A549 (cell line): ENCODE measurements at regions not wholly inside any gene's neighbourhood (a gene's known extent, or its start where the extent isn't known, plus 50 kb on each side); places are given as distances from the start of the nearest gene placed in this dataset.

Experiments
- ATAC-seq, 2 experiments: fragments of 200-7000 bp in 1 of 2; fragments of >200 bp in 1 of 2; cut with Nextera tagmentation in 1 of 2; cut with Tn5 transposase in 1 of 2; 3 replicates each; pipeline versions ENCODE4 v1.8.0 to v1.9.1; 2018 to 2020; ENCODE audit warnings: mild to moderate bottlenecking in 1 of 2, moderate library complexity in 1 of 2
- CTCF ChIA-PET: fragments of 300-600 bp; sonication (Branson Sonifier 250); formaldehyde crosslinking; extraction: SDS; loops from one replicate; lab custom pipeline; 2021; ENCODE audit warnings: antibody characterized with exemption, inconsistent platforms; lab: Yijun Ruan, JAX
- POLR2A ChIA-PET: fragments of 350-600 bp; formaldehyde crosslinking; extraction: SDS; loops from one replicate; lab custom pipeline; 2021; ENCODE audit warnings: antibody characterized with exemption, inconsistent platforms; lab: Yijun Ruan, JAX
- DNase-seq, 2 experiments: peaks; one replicate each; pipeline versions ENCODE4 v3.0.0 to v3.0.0-alpha.2; 2011 to 2016; ENCODE audit warnings: low read depth in 1 of 2, low spot score in 1 of 2
- FAIRE-seq: peaks from 2 replicates; lab custom pipeline; 2011; peaks lifted over from hg19 to GRCh38; lab: Jason Lieb, UNC
- H3K27ac ChIP-seq, 2 experiments: fragments of >200 bp; sonication (Bioruptor Twin); formaldehyde crosslinking; 3 replicates each; pipeline ENCODE4 v1.5.1; 2016 to 2017
- H3K4me1 ChIP-seq: fragments of >200 bp; sonication (Bioruptor Twin); formaldehyde crosslinking; 3 replicates; pipeline ENCODE4 v1.6.1; 2016
- H3K4me2 ChIP-seq: fragments of >200 bp; sonication (Bioruptor Twin); formaldehyde crosslinking; 3 replicates; pipeline ENCODE4 v1.6.1; 2016
- H3K4me3 ChIP-seq: fragments of >200 bp; sonication (Bioruptor Twin); formaldehyde crosslinking; 3 replicates; pipeline ENCODE4 v1.5.1; 2016
- H3K9me3 ChIP-seq: fragments of >200 bp; sonication (Bioruptor Twin); formaldehyde crosslinking; 3 replicates; pipeline ENCODE4 v1.6.1; 2016
- CBX8 ChIP-seq: fragments of 200-600 bp; sonication (generic); IDR thresholded peaks from 2 replicates; pipeline ENCODE4 v1.6.1; 2016
- CTCF ChIP-seq: fragments of >200 bp; sonication (Bioruptor Twin); formaldehyde crosslinking; IDR thresholded peaks from 3 replicates; pipeline ENCODE4 v1.5.1; 2016
- E2F6 ChIP-seq: IDR thresholded peaks from 2 replicates; pipeline ENCODE4 v1.6.1; 2012; ENCODE audit warnings: low read depth, borderline replicate concordance
- EHF ChIP-seq: fragments of 250-450 bp; sonication (Bioruptor Pico); IDR thresholded peaks from 2 replicates; pipeline ENCODE4 v1.5.0; 2020; ENCODE audit warnings: mild to moderate bottlenecking
- EHMT2 ChIP-seq: fragments of 200-600 bp; sonication (generic); IDR thresholded peaks from 2 replicates; pipeline ENCODE4 v1.6.1; 2016; ENCODE audit warnings: antibody characterized with exemption, low read depth, mild to moderate bottlenecking, moderate library complexity
- EP300 ChIP-seq, 2 experiments: fragments of >200 bp; sonication (Bioruptor Twin); formaldehyde crosslinking; IDR thresholded peaks; 2 replicates in 1 of 2; 3 replicates in 1 of 2; pipeline ENCODE4 v1.6.1; 2016 to 2017
- ESRRA ChIP-seq: fragments of 150-350 bp; IDR thresholded peaks from 2 replicates; pipeline ENCODE4 v1.6.1; 2014; ENCODE audit warnings: mild to moderate bottlenecking, low read length, borderline replicate concordance
- FOSL2 ChIP-seq, 2 experiments: fragments of 450-650 bp in 1 of 2; fragments of >200 bp in 1 of 2; sonication (Bioruptor Twin) in 1 of 2; formaldehyde crosslinking; IDR thresholded peaks; 2 replicates each; pipeline versions ENCODE4 v1.5.0 to v1.6.1; 2016 to 2020; ENCODE audit warnings: mild to moderate bottlenecking in 1 of 2, moderate library complexity in 1 of 2
- HES2 ChIP-seq: fragments of >200 bp; sonication (Bioruptor Twin); formaldehyde crosslinking; IDR thresholded peaks from 2 replicates; pipeline ENCODE4 v1.6.1; 2016
- HEYL ChIP-seq: fragments of 250-450 bp; sonication (Bioruptor Pico); IDR thresholded peaks from 2 replicates; pipeline ENCODE4 v1.8.0; 2021; ENCODE audit warnings: mild to moderate bottlenecking, moderate library complexity
- HOXA7 ChIP-seq: fragments of 250-450 bp; sonication (Bioruptor Pico); IDR thresholded peaks from 2 replicates; pipeline ENCODE4 v1.5.0; 2020; ENCODE audit warnings: mild to moderate bottlenecking, moderate library complexity
- JUN ChIP-seq, 2 experiments: fragments of >200 bp; sonication (Bioruptor Twin); formaldehyde crosslinking; IDR thresholded peaks; 2 replicates in 1 of 2; 3 replicates in 1 of 2; pipeline ENCODE4 v1.6.1; 2016 to 2017
- KDM1A ChIP-seq: fragments of 200-600 bp; sonication (generic); IDR thresholded peaks from 2 replicates; pipeline ENCODE4 v1.6.1; 2016; ENCODE audit warnings: low read depth, mild to moderate bottlenecking
- KDM5A ChIP-seq: fragments of 200-600 bp; sonication (generic); IDR thresholded peaks from 2 replicates; pipeline ENCODE4 v1.6.1; 2016; ENCODE audit warnings: antibody characterized with exemption, mild to moderate bottlenecking
- MAFK ChIP-seq: fragments of 450-650 bp; IDR thresholded peaks from 2 replicates; pipeline ENCODE4 v1.6.1; 2014; ENCODE audit not compliant: partially characterized antibody
- MYC ChIP-seq: IDR thresholded peaks from 2 replicates; pipeline ENCODE4 v1.6.1; 2012; ENCODE audit warnings: mild to moderate bottlenecking, inconsistent platforms, low read length, improper control_type of control experiment, borderline replicate concordance
- NPAS2 ChIP-seq: fragments of 250-450 bp; sonication (Bioruptor Pico); IDR thresholded peaks from 2 replicates; pipeline ENCODE4 v1.8.0; 2022; ENCODE audit warnings: mild to moderate bottlenecking, moderate library complexity, borderline replicate concordance
- NR3C1 ChIP-seq: fragments of >200 bp; sonication (Bioruptor Twin); formaldehyde crosslinking; IDR thresholded peaks from 3 replicates; pipeline ENCODE4 v1.6.1; 2017
- POLR2AphosphoS2 ChIP-seq: conservative IDR thresholded peaks from 2 replicates; pipeline ENCODE4 v1.6.1; 2012; ENCODE audit warnings: low read length, improper control_type of control experiment, inconsistent platforms
- RAD21 ChIP-seq, 2 experiments: fragments of >200 bp in 1 of 2; sonication (Bioruptor Twin) in 1 of 2; formaldehyde crosslinking in 1 of 2; IDR thresholded peaks in 1 of 2; conservative IDR thresholded peaks in 1 of 2; 2 replicates in 1 of 2; 3 replicates in 1 of 2; pipeline ENCODE4 v1.6.1; 2012 to 2018; ENCODE audit warnings: inconsistent platforms in 1 of 2
- REST ChIP-seq: fragments of 200-600 bp; sonication (generic); IDR thresholded peaks from 2 replicates; pipeline ENCODE4 v1.6.1; 2016; ENCODE audit warnings: antibody characterized with exemption, mild to moderate bottlenecking, moderate library complexity
- RFX5 ChIP-seq: fragments of 450-650 bp; IDR thresholded peaks from 2 replicates; pipeline ENCODE4 v1.7.1; 2014; ENCODE audit warnings: antibody characterized with exemption, mild to moderate bottlenecking, moderate library complexity
- RNF2 ChIP-seq: fragments of 200-600 bp; sonication (generic); IDR thresholded peaks from 2 replicates; pipeline ENCODE4 v1.6.1; 2016; ENCODE audit warnings: low read depth, mild to moderate bottlenecking, antibody characterized with exemption, moderate library complexity, borderline replicate concordance
- SMC3 ChIP-seq: fragments of >200 bp; sonication (Bioruptor Twin); formaldehyde crosslinking; IDR thresholded peaks from 3 replicates; pipeline ENCODE4 v1.6.1; 2018; ENCODE audit warnings: inconsistent platforms
- SREBF2 ChIP-seq: fragments of 450-650 bp; IDR thresholded peaks from 2 replicates; pipeline ENCODE4 v1.6.1; 2014; ENCODE audit warnings: mild to moderate bottlenecking, moderate library complexity
- TP53 ChIP-seq: fragments of 250-450 bp; sonication (Bioruptor Pico); IDR thresholded peaks from 2 replicates; pipeline ENCODE4 v1.5.0; 2021; ENCODE audit warnings: mild to moderate bottlenecking, moderate library complexity
- ZC3H11A ChIP-seq: fragments of 450-650 bp; IDR thresholded peaks from 2 replicates; pipeline ENCODE4 v1.6.1; 2014; ENCODE audit warnings: antibody characterized with exemption, mild to moderate bottlenecking
- ZFP36 ChIP-seq: fragments of 450-650 bp; IDR thresholded peaks from 2 replicates; pipeline ENCODE4 v1.6.1; 2014; ENCODE audit warnings: borderline replicate concordance; ENCODE audit not compliant: partially characterized antibody
- ZNF302 ChIP-seq: fragments of 250-450 bp; sonication (Bioruptor Pico); IDR thresholded peaks from 2 replicates; pipeline ENCODE4 v1.9.0; 2021; ENCODE audit warnings: inconsistent platforms, mild to moderate bottlenecking, moderate library complexity
- WGBS: methylation state at CpG from one replicate; pipeline ENCODE4 v1.1.6; 2017; ENCODE audit errors: missing lambda C conversion rate; 5-methylcytosine and 5-hydroxymethylcytosine counted together

GRCh38 chrX:42117318-42117717 lies 194.0 kb upstream of the CASK start:
- Histone ChIP-seq H3K27ac (no peak overlapping the region), H3K4me2 (no peak overlapping the region), H3K9me3 (no peaks in the 10 kb centered on the region), H3K4me3 (no peak overlapping the region), H3K4me1 (peaks cover 14% of the 10 kb centered on the region)
- DNase-seq (no peak), FAIRE-seq (no peak), ATAC-seq (no peak)
- POLR2A ChIA-PET: no interaction called here
- 65% methylated on average over 2 of the region's 2 CpGs for WGBS
- TF ChIP-seq ESRRA (no peak), JUN (IDR thresholded peaks at IDR 0.05) (no peak), ZC3H11A (no peak), ZNF302 (CRISPR knock-in tag) (no peak), KDM5A (no peak), RNF2 (no peak), MYC (no peak), HEYL (CRISPR knock-in tag) (no peak), EP300 (IDR thresholded peaks at IDR 0.05) (no peak), FOSL2 (IDR thresholded peaks at IDR 0.05) (no peak), FOSL2 (CRISPR knock-in tag; IDR thresholded peaks at IDR 0.05) (no peak), POLR2AphosphoS2 (no peak)
- CTCF ChIA-PET: no interaction called here

GRCh38 chrX:42109428-42109827 lies 186.1 kb upstream of the CASK start:
- no peak for ATAC-seq
- POLR2A ChIA-PET: no interaction called here
- no peak for DNase-seq
- no peaks in the 10 kb centered on the region for H3K9me3 ChIP-seq
- 65% methylated on average over 2 of the region's 2 CpGs for WGBS
- CTCF ChIA-PET: no interaction called here
- no peak overlapping the region for H3K4me2 ChIP-seq
- TF ChIP-seq NR3C1: no peak
- TF ChIP-seq KDM1A: no peak
- TF ChIP-seq HES2: no peak
- TF ChIP-seq SMC3: no peak
- TF ChIP-seq JUN (IDR thresholded peaks at IDR 0.05): no peak
- peak; percentile 83 for FAIRE-seq
- H3K4me1 ChIP-seq: no peaks in the 10 kb centered on the region
- H3K4me3 ChIP-seq: no peak overlapping the region
- H3K27ac ChIP-seq: no peak overlapping the region

GRCh38 chrX:42107495-42108488 lies 184.4 kb upstream of the CASK start:
- Histone ChIP-seq H3K4me2 (no peak overlapping the region), H3K4me1 (no peaks in the 10 kb centered on the region), H3K9me3 (no peaks in the 10 kb centered on the region), H3K4me3 (no peak overlapping the region), H3K27ac (no peak overlapping the region)
- FAIRE-seq: peak; percentile 82
- ChIA-PET CTCF (no interaction called here), POLR2A (no interaction called here)
- ATAC-seq: no peak
- DNase-seq: no peak
- WGBS: 52% methylated on average over 8 of the region's 8 CpGs
- TF ChIP-seq ZC3H11A (no peak), RNF2 (no peak), NPAS2 (CRISPR knock-in tag) (no peak), MAFK (no peak), EHF (no peak), E2F6 (no peak), RAD21 (conservative IDR thresholded peaks at IDR 0.05 in 1 of 2, IDR thresholded peaks at IDR 0.05 in 1 of 2) (no peak), CBX8 (no peak), HEYL (CRISPR knock-in tag) (no peak), REST (no peak), CTCF (no peak), EHMT2 (no peak), HOXA7 (no peak), ZFP36 (no peak), SREBF2 (no peak), TP53 (no peak), RFX5 (no peak)
